Colonic mucosa (tissue), 4 donors: ENCODE measurements at regions not wholly inside any gene's neighbourhood (a gene's known extent, or its start where the extent isn't known, plus 50 kb on each side); places are given as distances from the start of the nearest gene placed in this dataset.

ENCODE experiments used
- DNase-seq: peaks from one replicate; pipeline ENCODE4 v3.0.0-alpha.2; 2020
- H3K27ac ChIP-seq: fragments of 200-600 bp; one replicate; pipeline ENCODE4 v1.8.0; 2021
- H3K27me3 ChIP-seq: fragments of 200-600 bp; one replicate; pipeline ENCODE4 v1.8.0; 2021
- H3K36me3 ChIP-seq: fragments of 200-600 bp; one replicate; pipeline ENCODE4 v1.8.0; 2021
- H3K4me1 ChIP-seq: fragments of 200-600 bp; one replicate; pipeline ENCODE4 v1.8.0; 2021; ENCODE audit warnings: mild to moderate bottlenecking
- H3K4me3 ChIP-seq: fragments of 200-600 bp; one replicate; pipeline ENCODE4 v1.8.0; 2021
- H3K9ac ChIP-seq, 2 donors: one replicate each; pipeline ENCODE4 v1.7.0; 2013; ENCODE audit warnings: control low read depth in 2 of 2, low read depth in 2 of 2, low read length in 2 of 2
- H3K9me3 ChIP-seq: fragments of 200-600 bp; one replicate; pipeline ENCODE4 v1.8.0; 2021
- intact Hi-C: fragments of 100-400 bp; cut with DNase I; formaldehyde crosslinking; loops from one replicate; pipeline ENCODE4 v1.14.1; 2022
- TF ChIP-seq, protein P1 (sequence below): fragments of 200-600 bp; IDR thresholded peaks from one replicate; pipeline ENCODE4 v1.8.0; 2022; ENCODE audit warnings: antibody characterized with exemption, mild to moderate bottlenecking
- donor health status: healthy.
- donor health status: DM: no; HTN: no; CAD: no.
- donor health status: DM: no; HTN: no; CAD: no.

DNA sequence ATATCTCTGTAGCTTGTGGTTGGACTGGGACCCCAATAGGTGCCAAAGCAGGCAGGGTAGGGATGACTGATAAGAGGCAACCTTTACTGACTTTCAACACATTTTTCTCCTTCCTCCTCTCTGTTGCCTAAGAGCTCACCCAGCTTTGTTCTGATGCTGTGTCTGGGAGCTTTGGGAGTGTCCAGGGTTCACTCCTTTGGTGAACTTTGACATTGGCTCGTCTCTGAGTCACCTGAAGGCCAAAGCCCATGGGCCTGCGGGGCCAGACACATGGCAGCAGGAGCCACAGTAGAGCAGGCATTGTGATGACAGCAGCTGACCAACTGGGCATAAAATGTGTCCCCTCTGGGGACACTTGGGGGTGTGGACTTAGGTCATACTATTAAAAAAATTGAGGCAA, 99.5 kb upstream of the ZNF644 start:
- no peak for DNase-seq
- intact Hi-C loops: no loop called here
- Histone ChIP-seq H3K4me1 (no peaks in the 10 kb centered on the region), H3K9ac (no peak overlapping the region), H3K9me3 (no peaks in the 10 kb centered on the region), H3K27me3 (no peaks in the 10 kb centered on the region), H3K4me3 (no peak overlapping the region), H3K36me3 (no peaks in the 10 kb centered on the region), H3K27ac (no peak overlapping the region)
- TF ChIP-seq, protein P1, sequence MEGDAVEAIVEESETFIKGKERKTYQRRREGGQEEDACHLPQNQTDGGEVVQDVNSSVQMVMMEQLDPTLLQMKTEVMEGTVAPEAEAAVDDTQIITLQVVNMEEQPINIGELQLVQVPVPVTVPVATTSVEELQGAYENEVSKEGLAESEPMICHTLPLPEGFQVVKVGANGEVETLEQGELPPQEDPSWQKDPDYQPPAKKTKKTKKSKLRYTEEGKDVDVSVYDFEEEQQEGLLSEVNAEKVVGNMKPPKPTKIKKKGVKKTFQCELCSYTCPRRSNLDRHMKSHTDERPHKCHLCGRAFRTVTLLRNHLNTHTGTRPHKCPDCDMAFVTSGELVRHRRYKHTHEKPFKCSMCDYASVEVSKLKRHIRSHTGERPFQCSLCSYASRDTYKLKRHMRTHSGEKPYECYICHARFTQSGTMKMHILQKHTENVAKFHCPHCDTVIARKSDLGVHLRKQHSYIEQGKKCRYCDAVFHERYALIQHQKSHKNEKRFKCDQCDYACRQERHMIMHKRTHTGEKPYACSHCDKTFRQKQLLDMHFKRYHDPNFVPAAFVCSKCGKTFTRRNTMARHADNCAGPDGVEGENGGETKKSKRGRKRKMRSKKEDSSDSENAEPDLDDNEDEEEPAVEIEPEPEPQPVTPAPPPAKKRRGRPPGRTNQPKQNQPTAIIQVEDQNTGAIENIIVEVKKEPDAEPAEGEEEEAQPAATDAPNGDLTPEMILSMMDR: no peak

DNA sequence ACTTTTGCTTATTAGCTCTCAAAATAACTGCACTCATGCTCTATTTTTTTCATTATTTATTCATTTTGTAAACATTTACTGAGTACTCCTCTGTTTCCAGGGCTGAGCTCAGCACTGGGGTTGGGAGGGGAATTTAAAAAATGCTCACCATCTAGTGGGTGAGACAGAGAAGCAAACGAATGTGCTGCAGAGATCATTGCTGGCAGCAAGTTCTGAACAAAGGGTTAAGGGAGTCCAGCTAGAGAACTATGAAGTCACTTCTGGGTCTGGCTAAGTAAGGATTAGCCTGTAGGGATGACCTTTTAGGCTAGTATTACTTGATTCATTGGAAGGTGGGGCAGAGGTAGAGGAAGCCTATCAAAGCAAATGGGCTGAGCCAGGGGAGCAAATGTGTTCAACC, 99.1 kb upstream of the ZNF644 start:
- Histone ChIP-seq H3K9me3 (no peaks in the 10 kb centered on the region), H3K27me3 (no peaks in the 10 kb centered on the region), H3K4me3 (no peak overlapping the region), H3K4me1 (no peaks in the 10 kb centered on the region), H3K27ac (no peak overlapping the region), H3K36me3 (no peaks in the 10 kb centered on the region), H3K9ac (no peak overlapping the region)
- TF ChIP-seq, protein P1: no peak
- intact Hi-C loops: no loop called here
- DNase-seq: no peak

DNA sequence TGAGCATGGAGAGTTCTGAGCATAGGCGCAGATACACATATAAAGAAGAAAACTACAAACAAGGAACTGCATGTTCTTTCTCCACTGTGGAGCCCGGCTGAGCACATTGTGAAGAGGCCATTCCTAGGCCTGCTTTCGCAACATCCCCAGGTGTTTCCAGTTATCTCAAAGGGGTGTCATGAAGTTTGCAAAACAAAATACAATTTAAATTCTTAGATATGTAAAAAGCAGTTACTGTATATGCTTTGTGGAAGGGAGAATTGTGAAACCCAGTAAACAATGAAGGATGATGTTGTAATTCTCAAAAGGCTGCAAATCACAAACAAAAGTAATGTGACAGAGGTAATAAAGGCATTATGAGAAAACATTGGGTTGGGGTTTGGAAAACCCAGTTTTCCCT, 98.6 kb upstream of the ZNF644 start:
- TF ChIP-seq, protein P1: no peak
- intact Hi-C loops: no loop called here
- no peak overlapping the region for H3K27ac ChIP-seq
- H3K4me3 ChIP-seq: no peak overlapping the region
- no peak for DNase-seq
- H3K36me3 ChIP-seq: no peaks in the 10 kb centered on the region
- H3K4me1 ChIP-seq: no peaks in the 10 kb centered on the region
- H3K27me3 ChIP-seq: no peaks in the 10 kb centered on the region
- H3K9me3 ChIP-seq: no peaks in the 10 kb centered on the region
- H3K9ac ChIP-seq: no peak overlapping the region

DNA sequence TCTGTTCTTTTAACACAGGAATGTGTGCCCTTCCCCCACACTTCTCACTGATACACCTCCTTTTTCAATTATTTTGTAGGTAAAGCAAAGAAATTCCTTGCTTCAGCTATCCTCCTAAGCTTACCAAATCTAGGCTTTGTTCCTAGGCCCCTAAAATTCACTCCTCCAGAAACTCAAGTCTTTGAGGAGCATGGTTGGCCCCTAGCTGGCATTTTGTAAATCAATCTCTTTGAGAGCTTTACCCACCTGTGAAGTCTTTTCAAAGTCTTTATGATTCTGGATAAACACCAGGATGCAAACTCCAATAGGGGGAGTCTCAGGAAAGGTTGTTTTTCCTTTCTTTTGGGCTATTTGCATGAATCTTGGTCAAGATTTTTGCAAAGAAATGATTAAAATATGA, 82.9 kb upstream of the ZNF644 start:
- no peak for DNase-seq
- Histone ChIP-seq H3K27ac (no peak overlapping the region), H3K27me3 (no peaks in the 10 kb centered on the region), H3K4me1 (no peaks in the 10 kb centered on the region), H3K36me3 (no peaks in the 10 kb centered on the region), H3K9ac (no peak overlapping the region), H3K9me3 (no peaks in the 10 kb centered on the region), H3K4me3 (no peak overlapping the region)
- TF ChIP-seq, protein P1: no peak
- intact Hi-C loops: no loop called here

DNA sequence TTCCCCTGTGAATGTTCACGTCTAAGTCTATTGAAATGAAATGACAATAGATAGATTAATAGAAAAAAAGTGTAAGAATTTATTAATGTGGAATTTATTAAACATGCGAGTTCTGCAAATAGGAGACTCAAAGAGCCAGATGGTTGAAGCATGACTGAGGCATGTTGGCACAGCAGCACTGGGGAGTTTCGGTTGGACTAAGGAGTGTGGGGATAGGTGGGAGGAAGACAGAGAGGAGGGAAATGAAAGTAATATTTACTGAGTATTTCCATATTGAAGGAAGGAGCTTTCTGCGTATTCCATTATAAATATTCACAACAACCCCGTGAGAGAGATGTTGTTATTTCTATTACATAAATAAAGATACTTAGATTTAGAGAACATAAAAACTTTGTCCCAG, 79.5 kb upstream of the ZNF644 start:
- Histone ChIP-seq H3K27ac (no peak overlapping the region), H3K36me3 (no peaks in the 10 kb centered on the region), H3K4me1 (no peaks in the 10 kb centered on the region), H3K27me3 (no peaks in the 10 kb centered on the region), H3K9ac (no peak overlapping the region), H3K9me3 (no peaks in the 10 kb centered on the region), H3K4me3 (no peak overlapping the region)
- TF ChIP-seq, protein P1: no peak
- no peak for DNase-seq
- intact Hi-C loops: no loop called here
